HCEC 1CT (cell line): ENCODE measurements at regions not wholly inside any gene's neighbourhood (a gene's known extent, or its start where the extent isn't known, plus 50 kb on each side); places are given as distances from the start of the nearest gene placed in this dataset.

Experiments
- DNase-seq: peaks from one replicate; pipeline ENCODE4 v3.0.0-alpha.2; 2017

- DNase-seq: no peak
Measured at GRCh38 chr21:41559658-41560631, 52.0 kb upstream of the TMPRSS2 start.

- no peak for DNase-seq
Measured at GRCh38 chr21:41558842-41559241, 50.9 kb upstream of the TMPRSS2 start.

GRCh38 chr21:41557884-41558283, 49.9 kb upstream of the TMPRSS2 start:
- DNase-seq: no peak
